K562 (cell line): ENCODE measurements at regions not wholly inside any gene's neighbourhood (a gene's known extent, or its start where the extent isn't known, plus 50 kb on each side); places are given as distances from the start of the nearest gene placed in this dataset.

Experiments
- EZH2 ChIP-seq: IDR thresholded peaks from 2 replicates; pipeline ENCODE4 v1.6.1; 2012; ENCODE audit warnings: low read depth, mild to moderate bottlenecking, inconsistent platforms, low read length, borderline replicate concordance
- SAP30 ChIP-seq: fragments of 200-600 bp; sonication (generic); IDR thresholded peaks from 2 replicates; pipeline ENCODE4 v1.6.1; 2012; ENCODE audit warnings: borderline replicate concordance, low read depth, mild to moderate bottlenecking, moderate library complexity, low read length, control low read depth, inconsistent platforms; ENCODE audit not compliant: insufficient read depth, poor library complexity, severe bottlenecking

- TF ChIP-seq SAP30 (no peak), EZH2 (no peak)
Measured at GRCh38 chr12:58177366-58177765, 236.0 kb downstream of the ATP23 start.
